ENCODE measurements at regions not wholly inside any gene's neighbourhood (a gene's known extent, or its start where the extent isn't known, plus 50 kb on each side); places are given as distances from the start of the nearest gene placed in this dataset.

DNA sequence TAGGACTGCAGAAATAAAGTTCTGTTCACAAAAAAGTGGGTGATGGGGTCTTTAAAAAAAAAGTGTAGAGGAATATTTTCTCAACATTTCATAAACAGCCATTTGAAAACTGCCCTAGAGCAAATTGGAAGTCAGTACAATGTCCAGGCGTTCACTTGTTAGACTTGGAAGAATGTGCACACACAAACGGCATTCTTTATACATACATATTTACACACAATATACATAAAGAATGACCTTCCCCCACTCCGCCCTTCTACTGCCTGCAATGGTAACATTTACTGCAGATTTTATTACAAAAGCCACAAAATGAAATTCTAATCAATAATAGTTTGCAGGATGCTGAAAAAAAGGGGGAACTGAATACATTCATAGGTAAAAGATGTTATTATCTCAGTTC, 103.4 kb upstream of the TOX3 start:
- TF ChIP-seq, protein P1, sequence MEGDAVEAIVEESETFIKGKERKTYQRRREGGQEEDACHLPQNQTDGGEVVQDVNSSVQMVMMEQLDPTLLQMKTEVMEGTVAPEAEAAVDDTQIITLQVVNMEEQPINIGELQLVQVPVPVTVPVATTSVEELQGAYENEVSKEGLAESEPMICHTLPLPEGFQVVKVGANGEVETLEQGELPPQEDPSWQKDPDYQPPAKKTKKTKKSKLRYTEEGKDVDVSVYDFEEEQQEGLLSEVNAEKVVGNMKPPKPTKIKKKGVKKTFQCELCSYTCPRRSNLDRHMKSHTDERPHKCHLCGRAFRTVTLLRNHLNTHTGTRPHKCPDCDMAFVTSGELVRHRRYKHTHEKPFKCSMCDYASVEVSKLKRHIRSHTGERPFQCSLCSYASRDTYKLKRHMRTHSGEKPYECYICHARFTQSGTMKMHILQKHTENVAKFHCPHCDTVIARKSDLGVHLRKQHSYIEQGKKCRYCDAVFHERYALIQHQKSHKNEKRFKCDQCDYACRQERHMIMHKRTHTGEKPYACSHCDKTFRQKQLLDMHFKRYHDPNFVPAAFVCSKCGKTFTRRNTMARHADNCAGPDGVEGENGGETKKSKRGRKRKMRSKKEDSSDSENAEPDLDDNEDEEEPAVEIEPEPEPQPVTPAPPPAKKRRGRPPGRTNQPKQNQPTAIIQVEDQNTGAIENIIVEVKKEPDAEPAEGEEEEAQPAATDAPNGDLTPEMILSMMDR (IDR thresholded peaks at IDR 0.05 in 2 of 3, conservative IDR thresholded peaks at IDR 0.05 in 1 of 3; ENCODE audit: borderline replicate concordance in 1 of 3, insufficient read depth in 1 of 3, low read depth in 2 of 3, low read length in 2 of 3): no peak
- TF ChIP-seq POLR2A (IDR thresholded peaks at IDR 0.05; ENCODE audit: borderline replicate concordance, extremely low read depth, insufficient read depth, insufficient read length) (no peak), CEBPB (IDR thresholded peaks at IDR 0.05; ENCODE audit: low read depth) (no peak), JUND (IDR thresholded peaks at IDR 0.05) (no peak), EGR1 (IDR thresholded peaks at IDR 0.05; ENCODE audit: low read depth) (no peak), SRF (IDR thresholded peaks at IDR 0.05; ENCODE audit: low read depth) (no peak), SP1 (IDR thresholded peaks at IDR 0.05; ENCODE audit: low read depth) (no peak), YY1 (IDR thresholded peaks at IDR 0.05; ENCODE audit: extremely low read depth, insufficient replicate concordance, low read depth, low read length) (no peak), FOSL1 (IDR thresholded peaks at IDR 0.05; ENCODE audit: low read depth) (no peak), ZNF274 (IDR thresholded peaks at IDR 0.05; ENCODE audit: low read depth, low read length) (no peak)
- TF ChIP-seq, protein P2, sequence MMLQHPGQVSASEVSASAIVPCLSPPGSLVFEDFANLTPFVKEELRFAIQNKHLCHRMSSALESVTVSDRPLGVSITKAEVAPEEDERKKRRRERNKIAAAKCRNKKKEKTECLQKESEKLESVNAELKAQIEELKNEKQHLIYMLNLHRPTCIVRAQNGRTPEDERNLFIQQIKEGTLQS (IDR thresholded peaks at IDR 0.05): no peak
- TF ChIP-seq, protein P3, sequence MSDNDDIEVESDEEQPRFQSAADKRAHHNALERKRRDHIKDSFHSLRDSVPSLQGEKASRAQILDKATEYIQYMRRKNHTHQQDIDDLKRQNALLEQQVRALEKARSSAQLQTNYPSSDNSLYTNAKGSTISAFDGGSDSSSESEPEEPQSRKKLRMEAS (IDR thresholded peaks at IDR 0.05): no peak

Measured in HCT116 (cell line).